Sigmoid colon (tissue), 6 donors: ENCODE measurements at regions not wholly inside any gene's neighbourhood (a gene's known extent, or its start where the extent isn't known, plus 50 kb on each side); places are given as distances from the start of the nearest gene placed in this dataset.

Experiments used
- DNase-seq: peaks from one replicate; pipeline ENCODE4 v3.0.0-alpha.2; 2019
- H3K27ac ChIP-seq, 4 donors: fragments of 200-600 bp; sonication (generic); one replicate each; pipeline ENCODE4 v1.5.1; 2016 to 2019; ENCODE audit warnings: mild to moderate bottlenecking in 1 of 4
- H3K27me3 ChIP-seq, 3 donors: fragments of 200-600 bp; sonication (generic); one replicate each; pipeline ENCODE4 v1.5.1; 2019; ENCODE audit warnings: mild to moderate bottlenecking in 1 of 3
- H3K36me3 ChIP-seq, 4 donors: fragments of 200-600 bp; sonication (generic); one replicate each; pipeline ENCODE4 v1.5.1; 2016 to 2019
- H3K4me1 ChIP-seq, 4 donors: fragments of 200-600 bp; sonication (generic); one replicate each; pipeline ENCODE4 v1.5.1; 2017 to 2019
- H3K4me3 ChIP-seq, 4 donors: fragments of 200-600 bp; sonication (generic); one replicate each; pipeline ENCODE4 v1.5.1; 2017 to 2019; ENCODE audit warnings: mild to moderate bottlenecking in 2 of 4, moderate library complexity in 1 of 4
- H3K9me3 ChIP-seq, 4 donors: fragments of 200-600 bp in 3 of 4; sonication (generic) in 3 of 4; one replicate each; pipeline versions ENCODE4 v1.5.1 to v1.6.1; 2013 to 2019
- EP300 ChIP-seq, 4 donors: sonication (generic); formaldehyde crosslinking; IDR thresholded peaks; one replicate each; pipeline ENCODE4 v1.6.1; 2017; ENCODE audit warnings: antibody characterized with exemption in 4 of 4
- POLR2A ChIP-seq, 2 donors: fragments of 450-650 bp; IDR thresholded peaks; one replicate each; pipeline ENCODE4 v1.6.1; 2016; ENCODE audit warnings: antibody characterized with exemption in 2 of 2, mild to moderate bottlenecking in 2 of 2, moderate library complexity in 2 of 2
- POLR2AphosphoS5 ChIP-seq, 4 donors: sonication (generic); formaldehyde crosslinking; IDR thresholded peaks; one replicate each; pipeline ENCODE4 v1.6.1; 2017; ENCODE audit warnings: antibody characterized with exemption in 4 of 4
- WGBS, 2 donors: extraction: QIAGEN DNeasy Blood & Tissue Kit; methylation state at CpG; one replicate each; pipeline ENCODE4 v1.1.7; 2013; 5-methylcytosine and 5-hydroxymethylcytosine counted together
- intact Hi-C: fragments of 100-400 bp; cut with DNase I; formaldehyde crosslinking; loops from one replicate; pipeline ENCODE4 v1.15.1; 2023
- TF ChIP-seq, protein P1 (sequence below), 4 experiments: fragments of 450-650 bp in 3 of 4; fragments of 200-600 bp in 1 of 4; IDR thresholded peaks; one replicate each; pipeline ENCODE4 v1.5.1; 2016 to 2019; ENCODE audit warnings: antibody characterized with exemption in 4 of 4, mild to moderate bottlenecking in 3 of 4, moderate library complexity in 2 of 4
- donor health status: healthy with polysubstance abuse.
- donor health status: healthy.

DNA sequence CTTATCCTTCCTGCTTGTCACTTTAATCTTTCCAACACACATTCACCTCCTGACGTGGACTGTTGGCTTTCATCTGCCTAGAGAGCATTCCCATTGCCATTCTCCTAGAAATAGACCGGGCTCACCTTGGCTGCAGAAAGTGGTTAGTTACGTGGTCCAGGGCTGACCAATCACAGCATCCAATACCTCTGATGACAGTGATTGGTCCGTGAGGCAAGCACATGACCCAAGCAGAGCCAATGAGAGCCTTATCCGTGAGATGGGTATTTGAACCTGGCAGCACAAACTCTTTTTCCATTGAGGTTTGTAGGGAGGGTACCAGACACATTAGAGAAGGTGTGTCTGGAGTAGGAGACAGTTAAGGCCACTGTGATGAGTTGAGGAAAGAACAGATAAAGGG, 85.8 kb downstream of the MIAT start:
- no peaks in the 10 kb centered on the region for H3K4me1 ChIP-seq
- WGBS, 2 donors = 95% methylated on average over 5 of the region's 5 CpGs
- H3K9me3 ChIP-seq = no peaks in the 10 kb centered on the region
- no peaks in the 10 kb centered on the region for H3K27me3 ChIP-seq
- no peak for DNase-seq
- H3K27ac ChIP-seq = no peak overlapping the region
- H3K4me3 ChIP-seq = no peak overlapping the region
- intact Hi-C loops = no loop called here
- TF ChIP-seq EP300 (IDR thresholded peaks at IDR 0.05) = no peak
- TF ChIP-seq POLR2A (IDR thresholded peaks at IDR 0.05) = no peak
- TF ChIP-seq, protein P1, sequence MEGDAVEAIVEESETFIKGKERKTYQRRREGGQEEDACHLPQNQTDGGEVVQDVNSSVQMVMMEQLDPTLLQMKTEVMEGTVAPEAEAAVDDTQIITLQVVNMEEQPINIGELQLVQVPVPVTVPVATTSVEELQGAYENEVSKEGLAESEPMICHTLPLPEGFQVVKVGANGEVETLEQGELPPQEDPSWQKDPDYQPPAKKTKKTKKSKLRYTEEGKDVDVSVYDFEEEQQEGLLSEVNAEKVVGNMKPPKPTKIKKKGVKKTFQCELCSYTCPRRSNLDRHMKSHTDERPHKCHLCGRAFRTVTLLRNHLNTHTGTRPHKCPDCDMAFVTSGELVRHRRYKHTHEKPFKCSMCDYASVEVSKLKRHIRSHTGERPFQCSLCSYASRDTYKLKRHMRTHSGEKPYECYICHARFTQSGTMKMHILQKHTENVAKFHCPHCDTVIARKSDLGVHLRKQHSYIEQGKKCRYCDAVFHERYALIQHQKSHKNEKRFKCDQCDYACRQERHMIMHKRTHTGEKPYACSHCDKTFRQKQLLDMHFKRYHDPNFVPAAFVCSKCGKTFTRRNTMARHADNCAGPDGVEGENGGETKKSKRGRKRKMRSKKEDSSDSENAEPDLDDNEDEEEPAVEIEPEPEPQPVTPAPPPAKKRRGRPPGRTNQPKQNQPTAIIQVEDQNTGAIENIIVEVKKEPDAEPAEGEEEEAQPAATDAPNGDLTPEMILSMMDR (IDR thresholded peaks at IDR 0.05) = no peak
- H3K36me3 ChIP-seq = no peaks in the 10 kb centered on the region

DNA sequence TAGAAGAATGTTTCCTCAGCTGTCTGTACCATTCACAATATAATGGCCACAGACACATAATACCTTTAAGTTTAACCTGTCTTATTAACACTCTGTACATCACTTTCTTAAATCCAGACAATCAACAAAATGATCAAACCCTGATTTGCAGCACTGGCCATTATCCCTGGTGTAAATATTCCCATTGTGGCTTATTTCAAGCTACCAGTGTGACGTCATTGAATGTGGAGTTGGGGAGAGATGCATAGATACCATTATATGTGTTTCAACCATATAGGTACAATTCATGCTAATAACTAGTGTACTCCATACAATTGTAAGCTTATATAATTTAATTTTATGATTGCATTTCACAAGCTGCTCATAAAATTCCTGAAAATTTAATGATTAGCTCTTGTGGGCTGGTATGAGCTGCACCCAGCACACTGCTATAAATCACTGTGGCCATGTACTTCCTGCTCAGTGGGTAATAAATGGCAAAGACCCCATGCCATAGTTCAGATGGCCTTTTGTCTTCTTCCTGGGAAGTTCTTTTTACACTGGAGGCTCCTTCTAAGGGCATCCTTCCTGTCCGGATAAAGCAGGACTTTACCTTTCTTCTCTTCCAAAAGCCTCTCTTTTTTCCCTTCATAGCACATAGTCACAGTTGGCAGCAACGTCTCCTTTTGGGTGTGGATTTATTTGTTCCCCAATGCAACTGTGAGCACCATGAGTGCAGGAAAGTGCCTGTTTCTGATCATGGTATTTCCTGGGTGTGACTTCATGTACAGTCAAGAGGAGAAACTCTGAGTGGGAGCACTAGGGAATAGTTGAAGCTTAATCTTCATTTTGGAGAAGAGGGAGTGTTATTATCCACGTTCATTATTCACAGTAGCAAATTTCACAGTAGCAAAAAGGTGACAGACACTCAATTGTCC, 87.8 kb downstream of the MIAT start:
- H3K4me3 ChIP-seq = no peak overlapping the region
- H3K27ac ChIP-seq = no peak overlapping the region
- intact Hi-C loops = no loop called here
- H3K36me3 ChIP-seq = no peaks in the 10 kb centered on the region
- H3K27me3 ChIP-seq = no peaks in the 10 kb centered on the region
- no peaks in the 10 kb centered on the region for H3K4me1 ChIP-seq
- 18 to 65% methylated on average over 4 of the region's 4 CpGs for WGBS, 2 donors
- no peaks in the 10 kb centered on the region for H3K9me3 ChIP-seq
- no peak for DNase-seq
- TF ChIP-seq POLR2A (IDR thresholded peaks at IDR 0.05) (no peak), POLR2AphosphoS5 (IDR thresholded peaks at IDR 0.05) (no peak), EP300 (IDR thresholded peaks at IDR 0.05) (no peak)
- TF ChIP-seq, protein P1 (IDR thresholded peaks at IDR 0.05) = no peak

DNA sequence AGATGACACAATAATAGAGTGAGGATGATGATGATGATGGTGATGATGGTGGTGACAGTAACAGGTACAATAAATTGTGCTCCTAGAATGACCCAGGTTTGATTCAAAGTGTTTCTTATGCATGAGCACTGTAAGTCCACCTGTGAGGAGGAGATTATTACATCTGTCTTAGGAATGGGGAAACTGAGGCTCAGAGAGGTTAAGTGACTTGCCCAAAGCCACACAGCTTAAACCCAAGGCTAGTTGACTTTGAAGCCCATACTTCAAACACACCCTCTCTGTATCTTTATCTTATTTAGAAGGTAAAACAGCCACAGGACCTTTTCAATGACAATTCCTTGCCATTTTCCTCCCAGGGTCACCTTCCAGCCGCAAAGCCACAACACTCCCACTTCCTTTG, 88.9 kb downstream of the MIAT start:
- DNase-seq = no peak
- no peaks in the 10 kb centered on the region for H3K4me1 ChIP-seq
- no peak overlapping the region for H3K4me3 ChIP-seq
- no peaks in the 10 kb centered on the region for H3K9me3 ChIP-seq
- intact Hi-C loops = no loop called here
- WGBS, 2 donors = 94 to 95% methylated on average over 1 of the region's 1 CpG
- no peaks in the 10 kb centered on the region for H3K27me3 ChIP-seq
- no peak for TF ChIP-seq POLR2AphosphoS5 (IDR thresholded peaks at IDR 0.05)
- no peak for TF ChIP-seq EP300 (IDR thresholded peaks at IDR 0.05)
- TF ChIP-seq, protein P1 (IDR thresholded peaks at IDR 0.05) = no peak
- no peak for TF ChIP-seq POLR2A (IDR thresholded peaks at IDR 0.05)
- no peak overlapping the region for H3K27ac ChIP-seq
- H3K36me3 ChIP-seq = no peaks in the 10 kb centered on the region

DNA sequence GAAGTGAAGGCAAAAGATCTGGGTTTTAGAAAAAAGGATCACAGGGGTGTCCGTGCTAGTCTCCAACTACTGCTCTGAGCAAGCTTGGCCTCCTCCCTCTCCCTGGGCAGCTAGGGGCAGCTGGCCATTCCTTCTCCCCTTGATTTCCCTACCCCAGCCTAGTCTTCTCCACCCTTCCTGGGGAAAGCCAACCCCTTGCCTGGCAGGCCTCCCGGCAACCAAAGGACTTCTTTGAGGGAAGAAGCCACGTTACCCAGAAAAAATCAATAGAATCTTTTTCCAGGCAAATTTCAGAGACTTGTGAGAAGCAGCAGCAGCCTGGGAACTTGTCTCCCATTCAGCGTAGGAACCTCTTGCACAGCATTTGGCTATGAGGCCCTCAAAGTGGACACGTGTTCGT, 91.5 kb downstream of the MIAT start:
- Histone ChIP-seq H3K9me3 (no peaks in the 10 kb centered on the region), H3K27me3 (no peaks in the 10 kb centered on the region), H3K4me1 (no peaks in the 10 kb centered on the region), H3K36me3 (no peaks in the 10 kb centered on the region), H3K27ac (no peak overlapping the region), H3K4me3 (no peak overlapping the region)
- intact Hi-C loops = no loop called here
- 83 to 89% methylated on average over 6 of the region's 6 CpGs for WGBS, 2 donors
- DNase-seq = no peak
- TF ChIP-seq POLR2AphosphoS5 (IDR thresholded peaks at IDR 0.05) (no peak), EP300 (IDR thresholded peaks at IDR 0.05) (no peak), POLR2A (IDR thresholded peaks at IDR 0.05) (no peak)
- TF ChIP-seq, protein P1 (IDR thresholded peaks at IDR 0.05) = no peak
